ENCODE measurements at regions not wholly inside any gene's neighbourhood (a gene's known extent, or its start where the extent isn't known, plus 50 kb on each side); places are given as distances from the start of the nearest gene placed in this dataset.

- intact Hi-C loops (cut with DNase I): no loop called here
- DNase-seq (ENCODE audit: missing footprints) (no peak), ATAC-seq (no peak)
These were observed 126.5 kb upstream of the HDAC9 start for GRCh38 chr7:18369011-18369410.

DNA sequence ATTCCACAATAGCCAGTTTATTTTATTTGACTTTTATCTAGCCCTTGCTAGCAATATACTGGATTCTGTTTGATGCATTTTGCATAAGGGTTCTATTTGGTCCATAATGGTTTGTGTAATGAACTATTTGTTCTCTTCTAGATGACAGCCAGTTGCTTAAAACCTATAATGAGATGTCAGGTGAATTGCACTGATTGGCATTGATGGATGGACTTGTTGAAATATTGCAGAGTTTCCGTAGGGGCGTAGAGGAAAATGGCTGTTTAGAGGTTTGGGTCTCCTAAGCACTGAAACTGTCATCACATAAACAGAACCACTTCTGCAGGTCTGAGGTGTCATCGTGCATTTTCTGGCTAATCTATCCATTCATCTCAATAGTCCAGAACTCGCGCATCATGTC, 124.9 kb upstream of the HDAC9 start:
- intact Hi-C loops (cut with DNase I): no loop called here
- ATAC-seq (no peak), DNase-seq (ENCODE audit: missing footprints) (no peak)

GRCh38 chr7:18378989-18379605, 116.5 kb upstream of the HDAC9 start:
- ATAC-seq: no peak
- no peak for DNase-seq (ENCODE audit: missing footprints)
- intact Hi-C loops (cut with DNase I): no loop called here

DNA sequence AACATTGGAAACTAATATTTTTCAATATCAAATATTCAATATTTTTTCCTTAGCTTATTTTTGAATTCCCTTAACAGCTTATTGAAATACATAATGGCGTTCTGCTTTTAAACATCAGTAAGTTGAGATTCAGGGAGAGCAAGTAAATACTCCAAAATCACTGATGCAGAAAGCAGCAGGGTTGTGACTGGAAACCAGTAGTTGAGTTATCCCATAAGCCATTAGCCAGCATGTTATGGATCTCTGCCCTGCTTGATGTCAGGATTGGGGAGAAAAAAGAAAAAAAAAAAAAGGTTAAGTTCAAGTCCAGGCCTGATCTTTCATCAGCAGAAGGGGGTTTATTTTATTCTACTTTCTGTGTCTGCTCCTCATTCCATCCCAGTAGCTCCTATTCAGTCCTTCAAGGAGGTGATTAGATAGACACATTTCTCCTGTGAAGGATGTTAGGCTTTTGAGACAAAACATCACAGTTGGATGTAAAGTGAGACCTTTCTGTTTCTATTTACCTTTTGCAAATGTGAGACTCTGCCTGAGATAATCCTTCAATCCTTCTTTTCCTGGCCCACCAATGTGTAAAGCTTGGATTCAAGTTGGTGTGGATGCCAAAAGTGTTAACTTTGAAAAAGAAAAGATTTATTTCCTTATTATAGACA, 110.9 kb upstream of the HDAC9 start:
- ATAC-seq (no peak), DNase-seq (ENCODE audit: missing footprints) (no peak)
- intact Hi-C loops (cut with DNase I): no loop called here

- DNase-seq (ENCODE audit: missing footprints) (no peak), ATAC-seq (no peak)
- intact Hi-C loops (cut with DNase I): no loop called here
These were observed 108.9 kb upstream of the HDAC9 start for GRCh38 chr7:18386607-18387006.

DNA sequence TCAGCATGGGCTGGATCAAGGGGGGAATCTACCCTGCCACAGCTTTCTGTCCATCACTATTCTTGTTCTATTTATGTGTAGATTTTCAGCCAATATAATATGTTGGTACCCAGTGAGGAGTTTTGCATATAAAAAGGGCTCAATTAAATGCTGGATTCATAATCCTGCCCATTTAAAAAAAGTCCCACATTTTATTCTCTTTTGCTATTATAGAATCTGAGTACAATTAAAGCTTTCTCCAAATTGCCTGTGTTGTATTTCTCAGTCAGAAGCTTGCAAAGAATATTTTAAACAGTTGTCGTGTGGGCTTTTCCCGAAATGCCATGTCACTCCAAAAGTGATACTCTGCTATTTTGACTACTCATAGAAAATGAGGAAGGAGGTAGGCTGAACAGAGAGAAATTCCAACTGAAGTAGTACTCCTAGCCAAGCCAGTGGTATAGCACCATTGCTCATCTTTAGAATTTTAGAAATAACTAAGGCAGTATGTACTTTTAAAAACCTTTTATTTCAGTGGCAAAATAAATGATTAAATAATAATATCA, 108.3 kb upstream of the HDAC9 start:
- ATAC-seq (no peak), DNase-seq (ENCODE audit: missing footprints) (no peak)
- intact Hi-C loops (cut with DNase I): no loop called here

DNA sequence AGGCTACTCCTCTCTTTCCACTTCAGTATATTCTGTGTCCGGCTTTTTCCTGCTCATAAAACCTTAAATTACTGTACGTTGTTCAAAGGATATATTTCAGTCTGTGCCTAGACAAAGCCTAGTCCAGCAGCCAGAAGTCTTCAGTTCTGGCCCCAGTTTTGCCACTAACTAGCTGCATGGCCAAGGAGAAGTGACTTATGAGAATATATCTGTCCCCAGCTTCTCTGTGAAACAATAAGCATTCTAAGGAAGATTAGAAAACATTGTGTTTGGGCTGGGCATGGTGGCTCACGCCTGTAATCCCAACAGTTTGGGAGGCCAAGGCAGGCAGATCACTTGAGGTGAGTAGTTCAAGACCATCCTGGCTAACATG, 105.0 kb upstream of the HDAC9 start:
- no peak for ATAC-seq
- no peak for DNase-seq (ENCODE audit: missing footprints)
- intact Hi-C loops (cut with DNase I): no loop called here

- intact Hi-C loops (cut with DNase I): no loop called here
- ATAC-seq (no peak), DNase-seq (ENCODE audit: missing footprints) (no peak)
These were observed 102.0 kb upstream of the HDAC9 start for GRCh38 chr7:18393465-18394118.

- intact Hi-C loops (cut with DNase I): no loop called here
- ATAC-seq (no peak), DNase-seq (ENCODE audit: missing footprints) (no peak)
These were observed 99.7 kb upstream of the HDAC9 start for GRCh38 chr7:18395868-18396267.

DNA sequence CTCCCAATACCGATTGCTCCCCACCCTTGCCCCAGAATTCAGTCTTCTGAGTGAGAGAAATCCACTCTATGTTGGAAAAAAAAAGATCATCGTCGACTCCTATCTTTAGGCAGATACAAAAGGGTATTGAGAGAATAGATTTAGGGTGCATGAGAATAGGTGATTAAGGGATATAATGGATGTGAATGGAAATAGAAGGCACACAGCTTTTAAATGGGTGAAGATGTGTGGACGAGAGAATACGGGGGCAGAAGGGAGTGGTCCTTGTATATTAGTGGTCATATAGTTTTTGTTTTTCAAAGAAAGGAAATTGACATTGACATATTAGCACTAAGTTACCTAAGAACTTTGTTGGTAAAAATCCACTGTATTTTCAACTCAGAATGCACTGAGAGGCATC, 98.6 kb upstream of the HDAC9 start:
- DNase-seq (ENCODE audit: missing footprints) (no peak), ATAC-seq (no peak)
- intact Hi-C loops (cut with DNase I): no loop called here

- DNase-seq (ENCODE audit: missing footprints) (no peak), ATAC-seq (no peak)
- intact Hi-C loops (cut with DNase I): no loop called here
These were observed 95.9 kb upstream of the HDAC9 start for GRCh38 chr7:18399436-18400235.

DNA sequence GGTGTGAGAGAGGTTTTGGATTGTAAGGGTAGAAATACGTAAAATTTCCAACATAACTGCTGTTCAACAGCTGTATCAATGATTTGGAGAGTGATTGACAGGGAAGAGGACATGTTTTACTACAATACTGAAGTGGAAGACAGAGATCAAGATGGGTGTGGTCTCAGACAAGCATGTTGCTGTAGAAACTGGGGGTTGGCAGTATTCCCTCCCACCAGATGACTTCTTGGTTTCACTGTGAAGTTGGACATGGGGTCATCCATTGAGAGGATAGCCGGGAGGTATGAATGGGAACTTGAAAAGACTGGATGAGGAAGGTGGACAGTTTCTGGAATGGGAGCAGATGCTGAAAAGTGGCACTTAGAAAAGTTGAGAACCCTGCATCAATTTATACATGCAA, 95.3 kb upstream of the HDAC9 start:
- ATAC-seq (no peak), DNase-seq (ENCODE audit: missing footprints) (no peak)
- intact Hi-C loops (cut with DNase I): no loop called here

GRCh38 chr7:18400726-18401125, 94.8 kb upstream of the HDAC9 start:
- DNase-seq (ENCODE audit: missing footprints) (no peak), ATAC-seq (no peak)
- intact Hi-C loops (cut with DNase I): no loop called here

DNA sequence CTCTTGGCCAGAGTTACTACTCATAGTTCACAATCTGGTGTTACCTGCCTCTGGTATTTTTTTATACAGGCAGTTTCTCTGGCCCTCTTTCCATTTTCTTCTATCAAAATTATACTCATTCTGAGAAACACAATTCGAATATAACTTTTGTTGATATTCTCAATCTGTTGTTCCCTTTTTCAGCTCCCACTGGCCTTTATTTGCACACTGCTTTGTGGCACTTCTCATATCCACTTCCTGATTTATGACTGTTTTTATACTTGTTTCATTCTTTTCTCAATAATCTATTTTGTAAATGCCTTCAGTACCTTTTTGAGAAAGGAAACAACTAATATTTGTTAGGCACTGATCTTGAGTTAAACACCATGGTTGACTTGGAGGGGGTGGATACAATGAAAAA, 93.8 kb upstream of the HDAC9 start:
- DNase-seq (ENCODE audit: missing footprints): no peak
- intact Hi-C loops (cut with DNase I): no loop called here
- no peak for ATAC-seq

DNA sequence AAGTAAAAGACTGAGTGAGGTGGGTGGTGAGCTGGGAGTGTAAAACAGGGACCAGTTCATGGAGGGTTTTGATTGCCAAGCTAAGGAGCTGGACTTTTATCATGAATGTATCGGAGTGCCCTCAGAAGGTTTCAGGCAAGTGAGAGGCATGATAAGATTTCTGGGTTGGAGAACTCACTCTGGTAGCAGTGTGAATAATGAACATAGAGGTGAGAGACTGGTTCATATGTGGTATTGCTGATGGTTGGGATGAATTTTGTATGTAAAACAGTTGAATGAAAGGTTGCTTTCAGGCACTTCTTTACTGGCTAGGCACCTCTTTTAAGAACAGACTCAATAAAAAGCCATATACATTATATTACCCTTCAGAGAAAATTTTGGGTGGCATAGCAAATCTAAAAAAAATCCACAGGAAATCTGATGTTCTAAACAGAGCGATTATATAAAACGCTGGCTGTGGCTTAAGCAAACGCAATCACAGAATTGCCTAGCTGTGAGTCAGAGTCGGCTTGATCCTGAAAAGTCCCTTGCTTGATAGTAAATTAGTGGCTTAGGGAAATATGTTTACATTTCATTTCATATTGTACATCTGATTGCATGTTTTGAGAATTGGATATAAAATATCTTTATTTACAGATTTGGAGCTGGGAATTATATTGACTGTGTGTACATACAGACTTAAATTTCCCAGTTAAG, 92.9 kb upstream of the HDAC9 start:
- DNase-seq (ENCODE audit: missing footprints) (no peak), ATAC-seq (no peak)
- intact Hi-C loops (cut with DNase I): no loop called here

DNA sequence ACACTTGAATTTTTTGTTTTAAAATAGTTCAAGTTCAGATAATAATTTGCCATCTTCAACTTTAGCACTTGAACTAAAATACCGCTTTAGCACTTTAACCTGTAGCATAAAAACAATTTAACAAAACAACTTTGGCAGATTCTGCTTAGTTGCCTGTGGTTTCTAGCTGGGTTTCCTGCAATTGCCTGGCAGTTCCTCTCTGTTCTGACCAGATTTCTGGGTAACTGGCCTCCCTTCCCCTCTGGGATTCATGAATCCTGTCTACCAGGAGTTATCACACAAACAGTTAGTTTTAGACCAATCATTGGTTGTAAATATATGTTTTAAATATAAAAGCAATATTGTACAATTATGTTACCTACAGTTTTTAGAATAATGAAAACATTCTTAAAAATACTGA, 89.8 kb upstream of the HDAC9 start:
- ATAC-seq (no peak), DNase-seq (ENCODE audit: missing footprints) (no peak)
- intact Hi-C loops (cut with DNase I): no loop called here

DNA sequence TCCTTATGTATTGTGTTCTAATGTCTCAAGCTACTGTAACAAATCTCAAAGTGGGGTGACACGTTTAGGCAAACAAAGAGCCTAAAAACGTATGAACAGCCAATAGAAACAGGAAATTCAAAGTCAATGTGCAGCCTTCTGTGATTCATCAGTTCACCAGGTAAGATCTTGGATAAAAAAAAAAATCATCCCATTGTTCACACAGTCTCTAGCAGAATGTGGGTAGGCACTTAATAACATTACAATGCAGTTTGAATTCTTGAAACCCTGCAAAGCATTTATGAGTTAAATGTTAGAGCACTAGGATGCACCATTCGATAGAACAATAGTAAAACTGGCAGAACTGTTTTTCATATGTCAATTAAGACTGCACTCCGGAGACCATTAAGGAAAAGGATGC, 88.2 kb upstream of the HDAC9 start:
- DNase-seq (ENCODE audit: missing footprints) (no peak), ATAC-seq (no peak)
- intact Hi-C loops (cut with DNase I): no loop called here

- DNase-seq (ENCODE audit: missing footprints) (no peak), ATAC-seq (no peak)
- intact Hi-C loops (cut with DNase I): no loop called here
These were observed 87.1 kb upstream of the HDAC9 start for GRCh38 chr7:18408461-18408860.

GRCh38 chr7:18408868-18409267, 86.7 kb upstream of the HDAC9 start:
- ATAC-seq (no peak), DNase-seq (ENCODE audit: missing footprints) (no peak)
- intact Hi-C loops (cut with DNase I): no loop called here

Measured in Right ventricle myocardium inferior (tissue), 1 donor.